CD4-positive, alpha-beta T cell (primary cell): ENCODE measurements at regions not wholly inside any gene's neighbourhood (a gene's known extent, or its start where the extent isn't known, plus 50 kb on each side); places are given as distances from the start of the nearest gene placed in this dataset.

Experiments used
- ATAC-seq: fragments of 200-7000 bp; cut with Tn5 transposase; one replicate; pipeline ENCODE4 v1.10.0; 2022; ENCODE audit warnings: mild to moderate bottlenecking; ENCODE audit not compliant: poor library complexity
- CTCF ChIA-PET: fragments of 350-600 bp; sonication (Branson Sonifier 250); formaldehyde crosslinking; loops from one replicate; lab custom pipeline; 2021; ENCODE audit warnings: antibody characterized with exemption, inconsistent platforms; lab: Charles Lee
- POLR2A ChIA-PET: fragments of 350-600 bp; sonication (Branson Sonifier 250); formaldehyde crosslinking; loops from one replicate; lab custom pipeline; 2021; ENCODE audit warnings: antibody characterized with exemption, inconsistent platforms; lab: Charles Lee
- DNase-seq, 14 experiments: peaks; one replicate each; pipeline ENCODE4 v3.0.0-alpha.2; 2013 to 2020; ENCODE audit warnings: mixed read lengths in 2 of 14
- H3K27ac ChIP-seq, 2 donors: one replicate each; pipeline versions ENCODE4 v1.5.1 to v1.7.0; 2013; ENCODE audit warnings: low read length in 2 of 2, low read depth in 1 of 2, mild to moderate bottlenecking in 1 of 2
- H3K27me3 ChIP-seq, 2 experiments: 1 replicate in 1 of 2; 2 replicates in 1 of 2; pipeline versions ENCODE4 v1.6.1 to v1.7.0; 2013; ENCODE audit warnings: low read length in 2 of 2, control low read depth in 1 of 2, mild to moderate bottlenecking in 1 of 2, moderate library complexity in 1 of 2; ENCODE audit not compliant: insufficient read depth in 2 of 2, control insufficient read depth in 1 of 2
- H3K36me3 ChIP-seq: one replicate; pipeline ENCODE4 v1.6.1; 2013; ENCODE audit warnings: low read length, control low read depth; ENCODE audit not compliant: insufficient read depth
- H3K4me1 ChIP-seq: one replicate; pipeline ENCODE4 v1.6.1; 2013; ENCODE audit warnings: low read length, control low read depth; ENCODE audit not compliant: insufficient read depth
- H3K4me3 ChIP-seq: one replicate; pipeline ENCODE4 v1.5.1; 2013; ENCODE audit warnings: mild to moderate bottlenecking, low read length, moderate library complexity
- H3K9me3 ChIP-seq, 2 experiments: 1 replicate in 1 of 2; 2 replicates in 1 of 2; pipeline versions ENCODE4 v1.6.1 to v1.7.0; 2013; ENCODE audit warnings: low read length in 2 of 2, mild to moderate bottlenecking in 2 of 2, control low read depth in 1 of 2, moderate library complexity in 1 of 2; ENCODE audit not compliant: control insufficient read depth in 1 of 2, insufficient read depth in 1 of 2
- H3K27ac Mint-ChIP-seq: one replicate; pipeline ENCODE4 v1.8.0; 2020; ENCODE audit warnings: mixed read lengths
- H3K27me3 Mint-ChIP-seq: one replicate; pipeline ENCODE4 v1.8.0; 2021; ENCODE audit warnings: mixed read lengths
- H3K36me3 Mint-ChIP-seq: one replicate; pipeline ENCODE4 v1.8.0; 2021; ENCODE audit warnings: low read depth, mixed read lengths
- H3K4me1 Mint-ChIP-seq: one replicate; pipeline ENCODE4 v1.8.0; 2021; ENCODE audit warnings: low read depth, mixed read lengths
- H3K4me3 Mint-ChIP-seq: one replicate; pipeline ENCODE4 v1.8.0; 2020; ENCODE audit warnings: mild to moderate bottlenecking, mixed read lengths
- H3K9me3 Mint-ChIP-seq: one replicate; pipeline ENCODE4 v1.8.0; 2020; ENCODE audit warnings: mixed read lengths
- CTCF ChIP-seq: fragments of 200-600 bp; IDR thresholded peaks from one replicate; pipeline ENCODE4 v1.8.0; 2022; ENCODE audit warnings: antibody characterized with exemption, mild to moderate bottlenecking
- intact Hi-C, 2 experiments: fragments of 100-400 bp; cut with DNase I in 1 of 2; cut with micrococcal nuclease in 1 of 2; formaldehyde crosslinking; loops; one replicate each; pipeline versions ENCODE4 v1.15.1 to v1.9.0; 2023 to 2025; cut with DNase I, micrococcal nuclease

- H3K4me3 ChIP-seq = no peak overlapping the region
- H3K27me3 ChIP-seq = no peaks in the 10 kb centered on the region
- Mint-ChIP-seq H3K36me3 (no peaks in the 10 kb centered on the region), H3K9me3 (peaks cover 16% of the 10 kb centered on the region), H3K27me3 (no peaks in the 10 kb centered on the region), H3K4me1 (no peaks in the 10 kb centered on the region), H3K4me3 (no peak overlapping the region), H3K27ac (no peak overlapping the region)
- H3K9me3 ChIP-seq = peaks cover 0 to 7% of the 10 kb centered on the region in 2 experiments
- no peaks in the 10 kb centered on the region for H3K4me1 ChIP-seq
- ChIA-PET CTCF (no interaction called here), POLR2A (no interaction called here)
- H3K27ac ChIP-seq = no peak overlapping the region
- H3K36me3 ChIP-seq = no peaks in the 10 kb centered on the region
- TF ChIP-seq CTCF = no peak
- DNase-seq = no peak
- intact Hi-C loops = no loop called here
- no peak for ATAC-seq
These were observed 531.8 kb upstream of the TENM3 start for GRCh38 chr4:181711387-181711786.

GRCh38 chr4:181728305-181728966 is 514.8 kb upstream of the TENM3 start:
- no peak for ATAC-seq
- no peak overlapping the region for H3K27ac Mint-ChIP-seq
- CTCF ChIA-PET = no interaction called here

GRCh38 chr4:181731900-181732299 is 511.3 kb upstream of the TENM3 start:
- POLR2A ChIA-PET = no interaction called here
- Mint-ChIP-seq H3K9me3 (peaks cover 8% of the 10 kb centered on the region), H3K27me3 (no peaks in the 10 kb centered on the region), H3K27ac (no peak overlapping the region), H3K4me3 (no peak overlapping the region), H3K36me3 (no peaks in the 10 kb centered on the region), H3K4me1 (no peaks in the 10 kb centered on the region)
- no peak overlapping the region for H3K27ac ChIP-seq
- TF ChIP-seq CTCF = no peak
- no peak for DNase-seq
- H3K9me3 ChIP-seq = peaks cover 0 to 8% of the 10 kb centered on the region in 2 experiments
- H3K27me3 ChIP-seq = no peaks in the 10 kb centered on the region
- intact Hi-C loops = no loop called here
- CTCF ChIA-PET = interaction anchor here (0.5 kb wide), 1 partner anchor 926 kb away, joined by 3 read pairs; no protein-coding TSS in a partner anchor
- H3K4me3 ChIP-seq = no peak overlapping the region
- H3K4me1 ChIP-seq = no peaks in the 10 kb centered on the region
- no peaks in the 10 kb centered on the region for H3K36me3 ChIP-seq
- ATAC-seq = no peak

More at GRCh38 chr4:181728305-181728966, 514.8 kb upstream of the TENM3 start:
- DNase-seq = no peak
- Histone ChIP-seq H3K4me1 (no peaks in the 10 kb centered on the region), H3K9me3 (peaks cover 0 to 3% of the 10 kb centered on the region in 2 experiments), H3K36me3 (no peaks in the 10 kb centered on the region), H3K27me3 (no peaks in the 10 kb centered on the region), H3K27ac (no peak overlapping the region), H3K4me3 (no peak overlapping the region)
- Mint-ChIP-seq H3K9me3 (peaks cover 10% of the 10 kb centered on the region), H3K4me3 (no peak overlapping the region), H3K27me3 (no peaks in the 10 kb centered on the region), H3K36me3 (no peaks in the 10 kb centered on the region), H3K4me1 (no peaks in the 10 kb centered on the region)
- TF ChIP-seq CTCF = no peak
- intact Hi-C loops = no loop called here
- POLR2A ChIA-PET = no interaction called here
